Activated naive CD8-positive, alpha-beta T cell treated with anti-CD3 and anti-CD28 coated beads, Interleukin-2, amount 50 U/mL, for 24 hours (primary cell): ENCODE measurements at regions not wholly inside any gene's neighbourhood (a gene's known extent, or its start where the extent isn't known, plus 50 kb on each side); places are given as distances from the start of the nearest gene placed in this dataset.

Experiments
- ATAC-seq: fragments of 150-1000 bp; cut with Tn5 transposase; one replicate; pipeline ENCODE4 v1.10.0; 2021
- DNase-seq: peaks from one replicate; pipeline ENCODE4 v3.0.0; 2021
- H3K27ac Mint-ChIP-seq: one replicate; pipeline ENCODE4 v1.8.0; 2021; ENCODE audit warnings: mild to moderate bottlenecking, mixed read lengths
- H3K27me3 Mint-ChIP-seq: one replicate; pipeline ENCODE4 v1.8.0; 2021; ENCODE audit warnings: mixed read lengths
- H3K36me3 Mint-ChIP-seq: one replicate; pipeline ENCODE4 v1.8.0; 2021; ENCODE audit warnings: low read depth, mixed read lengths
- H3K4me1 Mint-ChIP-seq: one replicate; pipeline ENCODE4 v1.8.0; 2021; ENCODE audit warnings: mixed read lengths
- H3K4me3 Mint-ChIP-seq: one replicate; pipeline ENCODE4 v1.8.0; 2021; ENCODE audit warnings: mild to moderate bottlenecking, moderate library complexity, mixed read lengths
- H3K9me3 Mint-ChIP-seq: one replicate; pipeline ENCODE4 v1.8.0; 2021; ENCODE audit warnings: mixed read lengths

DNA sequence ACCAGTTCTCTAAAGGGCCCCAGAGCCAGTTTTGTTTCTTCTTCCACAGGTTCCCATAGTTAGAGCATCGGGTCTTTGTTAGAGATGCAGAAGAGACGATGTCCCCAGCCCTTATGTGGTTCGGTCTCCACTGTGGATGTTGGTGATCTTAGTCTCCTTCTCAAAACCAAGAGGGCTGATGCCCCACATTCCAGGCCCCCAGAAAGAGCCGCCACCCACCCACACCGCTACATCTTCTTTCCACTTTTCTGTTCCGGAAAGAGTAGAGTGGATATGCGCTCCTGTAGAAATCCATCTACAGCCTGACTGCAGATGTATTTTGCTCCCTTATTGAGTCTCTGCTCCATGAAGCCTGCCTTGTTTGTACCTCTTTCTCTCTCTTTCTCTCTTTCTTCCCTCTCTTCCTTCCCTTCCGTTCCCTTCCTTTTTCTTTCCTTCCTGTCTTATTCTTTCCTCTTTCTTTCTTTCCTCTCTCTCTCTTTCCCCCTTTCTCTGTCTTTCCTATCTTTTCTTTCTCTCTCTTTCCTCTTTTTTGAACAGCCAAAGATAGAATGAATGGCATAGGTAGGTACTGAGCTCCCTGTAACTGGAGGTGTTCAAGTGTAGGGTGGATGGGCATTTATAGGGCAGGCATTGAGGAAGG is 224.3 kb downstream of the SEC14L1 start:
- Mint-ChIP-seq H3K36me3 (no peaks in the 10 kb centered on the region), H3K9me3 (no peaks in the 10 kb centered on the region), H3K27ac (peak overlapping the region; percentile 18), H3K4me1 (peaks cover 48% of the 10 kb centered on the region), H3K27me3 (peaks cover 3% of the 10 kb centered on the region), H3K4me3 (no peak overlapping the region)
- DNase-seq = no peak
- ATAC-seq = no peak

DNA sequence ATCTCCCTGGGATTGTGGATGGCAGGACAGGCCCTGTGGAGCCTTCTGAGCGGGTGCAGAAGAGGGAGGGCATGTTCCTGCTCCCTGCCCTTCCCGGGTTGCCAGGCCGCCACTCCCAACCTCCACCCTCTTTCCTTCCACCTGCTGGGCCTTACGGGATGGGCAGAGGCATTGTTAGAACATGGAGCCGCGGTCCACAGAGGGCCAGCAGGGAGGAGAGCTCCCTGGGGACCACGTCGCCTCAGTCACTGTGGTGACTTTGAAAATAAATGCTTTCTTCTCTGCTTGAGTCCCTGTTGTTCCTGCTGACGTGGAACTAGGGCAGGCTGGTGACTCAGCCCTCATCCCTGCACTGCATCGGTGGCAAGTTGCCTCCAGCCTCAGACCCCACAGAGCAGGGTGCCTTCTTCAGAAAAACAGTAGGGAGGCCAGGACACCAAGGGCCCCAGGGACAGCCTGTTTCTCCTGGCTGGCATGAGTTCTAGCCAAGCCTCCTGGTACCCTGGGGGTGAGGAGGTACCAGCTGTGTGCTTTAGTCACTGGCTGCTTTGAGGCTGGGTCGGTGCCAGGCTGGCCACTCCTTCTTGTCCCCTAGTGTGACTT is 224.9 kb downstream of the SEC14L1 start:
- H3K4me3 Mint-ChIP-seq = no peak overlapping the region
- DNase-seq = no peak
- no peaks in the 10 kb centered on the region for H3K9me3 Mint-ChIP-seq
- H3K27ac Mint-ChIP-seq = peak overlapping the region; percentile 18
- ATAC-seq = peak; percentile 76
- H3K27me3 Mint-ChIP-seq = peaks cover 3% of the 10 kb centered on the region
- peaks cover 48% of the 10 kb centered on the region for H3K4me1 Mint-ChIP-seq
- H3K36me3 Mint-ChIP-seq = no peaks in the 10 kb centered on the region

DNA sequence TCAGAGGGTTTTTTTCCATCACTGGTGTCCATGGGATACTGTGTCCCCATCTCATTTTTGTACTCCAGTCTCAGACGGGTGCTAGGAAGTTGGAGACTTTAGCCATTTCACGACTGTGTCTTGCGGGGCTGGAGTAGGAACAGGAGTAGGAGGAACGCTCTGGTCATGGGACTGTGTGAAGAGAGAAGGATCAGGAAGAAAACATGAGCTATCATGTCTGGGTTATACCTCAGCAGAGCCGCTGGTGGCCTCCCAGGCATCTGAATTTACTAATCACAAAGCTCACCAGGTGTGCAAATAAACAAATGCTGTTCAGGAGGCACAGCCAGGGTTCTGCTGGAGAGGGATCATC is 225.4 kb downstream of the SEC14L1 start:
- Mint-ChIP-seq H3K4me1 (peaks cover 50% of the 10 kb centered on the region), H3K4me3 (no peak overlapping the region), H3K36me3 (no peaks in the 10 kb centered on the region), H3K27ac (no peak overlapping the region), H3K9me3 (no peaks in the 10 kb centered on the region), H3K27me3 (peaks cover 3% of the 10 kb centered on the region)
- DNase-seq (no peak), ATAC-seq (no peak)

DNA sequence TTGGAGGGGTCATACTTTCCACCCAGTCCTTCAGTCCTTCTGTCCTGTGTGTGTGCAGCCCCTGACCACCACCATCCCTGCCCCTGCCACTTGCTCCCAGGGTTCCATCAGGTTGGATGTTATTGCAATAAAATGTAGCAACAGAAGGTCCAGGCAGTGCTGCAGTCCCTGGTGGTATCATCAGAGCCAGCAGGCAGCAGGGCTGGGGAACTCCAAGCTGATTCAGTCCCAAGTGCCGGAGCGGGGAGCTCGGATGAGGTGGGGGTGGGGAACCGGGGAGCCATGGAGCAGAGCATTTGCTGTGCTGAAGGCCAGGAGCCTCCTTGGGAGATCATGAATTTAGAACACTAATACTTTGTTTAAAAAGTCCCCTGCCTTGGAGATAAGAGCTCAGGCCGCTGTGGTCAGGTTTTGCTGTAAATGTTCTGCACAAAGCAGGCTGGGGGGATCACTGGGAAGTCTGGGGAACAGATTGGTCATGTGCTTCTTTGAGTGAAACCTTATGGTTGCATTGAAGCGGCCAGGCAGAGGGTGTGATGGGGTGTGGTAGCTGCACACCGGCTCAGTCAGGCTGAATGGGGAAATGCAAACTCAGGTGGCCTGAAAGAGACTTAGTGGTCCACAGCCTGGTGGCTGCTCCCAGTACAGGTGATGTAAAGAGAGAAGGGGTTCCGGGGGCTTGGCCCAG is 225.9 kb downstream of the SEC14L1 start:
- no peak for ATAC-seq

DNA sequence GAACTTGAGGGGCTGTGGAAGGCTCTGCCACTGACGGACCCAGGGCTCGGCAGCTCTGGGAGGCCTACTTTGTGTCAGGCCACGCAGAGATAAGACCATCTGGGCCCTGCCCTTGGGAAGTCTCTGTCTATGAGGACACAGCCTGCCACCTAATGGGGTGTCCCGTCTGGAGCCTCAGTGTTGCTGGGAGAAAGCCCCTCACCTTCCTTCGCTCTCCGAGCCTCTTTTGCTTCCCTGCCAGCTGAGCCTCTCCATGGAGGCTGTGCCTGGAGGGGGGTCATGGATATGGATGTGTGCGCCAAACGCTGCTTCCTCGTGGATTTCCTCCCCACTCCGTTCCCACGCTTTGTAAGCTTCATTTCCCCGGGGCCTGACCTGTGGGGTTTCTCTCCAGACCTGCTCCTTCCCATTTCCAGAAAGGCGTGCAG is 228.8 kb downstream of the SEC14L1 start:
- H3K4me1 Mint-ChIP-seq = peaks cover 45% of the 10 kb centered on the region
- no peak for ATAC-seq
- H3K27me3 Mint-ChIP-seq = peaks cover 3% of the 10 kb centered on the region
- H3K36me3 Mint-ChIP-seq = no peaks in the 10 kb centered on the region
- DNase-seq = no peak
- no peak overlapping the region for H3K4me3 Mint-ChIP-seq
- no peaks in the 10 kb centered on the region for H3K9me3 Mint-ChIP-seq
- no peak overlapping the region for H3K27ac Mint-ChIP-seq

More for the DNA sequence above, 225.9 kb downstream of the SEC14L1 start:
- Mint-ChIP-seq H3K36me3 (no peaks in the 10 kb centered on the region), H3K9me3 (no peaks in the 10 kb centered on the region), H3K27ac (no peak overlapping the region), H3K27me3 (peaks cover 3% of the 10 kb centered on the region), H3K4me3 (no peak overlapping the region), H3K4me1 (peaks cover 52% of the 10 kb centered on the region)
- no peak for DNase-seq

DNA sequence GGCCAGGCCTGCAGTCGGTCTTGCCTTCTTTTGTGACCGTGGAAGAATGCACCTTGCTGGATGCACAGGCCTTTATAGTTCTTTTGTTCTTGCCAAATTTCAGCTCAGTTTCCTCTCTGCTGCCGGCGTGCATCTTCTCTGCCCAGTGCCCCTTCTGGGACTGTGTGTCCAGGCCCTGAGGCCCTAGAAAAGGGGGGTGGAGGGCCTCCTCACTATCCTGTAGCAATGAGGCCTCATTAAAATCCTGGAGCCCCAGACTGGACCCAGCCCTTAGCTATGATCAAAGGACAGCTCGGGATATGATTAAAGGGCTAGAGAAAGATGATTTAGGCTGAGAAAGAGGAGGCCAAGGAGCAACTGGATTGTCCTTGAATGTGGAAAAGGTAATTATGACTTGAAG is 229.8 kb downstream of the SEC14L1 start:
- no peaks in the 10 kb centered on the region for H3K36me3 Mint-ChIP-seq
- H3K4me1 Mint-ChIP-seq = peaks cover 45% of the 10 kb centered on the region
- no peak overlapping the region for H3K27ac Mint-ChIP-seq
- DNase-seq = no peak
- ATAC-seq = no peak
- H3K27me3 Mint-ChIP-seq = no peaks in the 10 kb centered on the region
- H3K4me3 Mint-ChIP-seq = no peak overlapping the region
- H3K9me3 Mint-ChIP-seq = no peaks in the 10 kb centered on the region

DNA sequence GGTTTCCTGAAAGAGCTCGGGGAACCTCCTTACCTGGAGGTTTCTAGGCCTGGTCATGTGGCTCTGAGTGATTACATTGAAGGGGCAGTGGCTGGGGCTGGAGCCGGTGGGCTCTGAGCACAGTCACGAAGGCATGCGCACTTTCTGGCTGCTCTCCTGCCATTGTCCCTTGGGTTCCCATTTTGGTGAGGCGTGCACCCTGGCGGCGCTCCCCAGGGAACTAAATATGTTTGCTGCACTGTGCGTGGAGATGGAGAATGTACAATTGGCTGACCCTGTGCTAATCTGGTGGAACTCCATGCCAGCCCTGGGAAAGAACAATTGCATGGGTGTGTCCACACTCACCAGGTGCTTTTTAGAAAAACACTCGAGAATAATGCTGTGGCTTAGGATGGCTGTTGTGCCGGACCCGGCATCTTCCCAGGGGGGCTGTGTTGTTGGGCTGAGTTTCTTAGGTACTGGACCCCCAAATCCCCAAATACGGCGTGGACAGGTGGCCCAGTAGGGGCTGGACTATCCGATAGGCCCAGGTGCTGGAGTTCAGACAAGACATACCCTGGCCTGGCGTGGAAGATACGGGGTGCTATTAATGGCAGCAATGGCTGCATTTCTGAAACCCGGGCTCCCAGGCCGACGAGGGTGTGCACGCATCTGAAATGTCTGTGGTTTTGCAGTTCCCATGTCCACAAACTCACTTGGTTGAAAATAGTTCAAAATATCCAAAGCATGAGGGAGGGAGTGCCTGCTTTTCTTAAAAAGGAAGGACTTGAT is 230.5 kb downstream of the SEC14L1 start:
- Mint-ChIP-seq H3K27me3 (no peaks in the 10 kb centered on the region), H3K36me3 (no peaks in the 10 kb centered on the region), H3K9me3 (no peaks in the 10 kb centered on the region), H3K27ac (no peak overlapping the region), H3K4me1 (peaks cover 45% of the 10 kb centered on the region), H3K4me3 (no peak overlapping the region)
- ATAC-seq = no peak
- DNase-seq = no peak

DNA sequence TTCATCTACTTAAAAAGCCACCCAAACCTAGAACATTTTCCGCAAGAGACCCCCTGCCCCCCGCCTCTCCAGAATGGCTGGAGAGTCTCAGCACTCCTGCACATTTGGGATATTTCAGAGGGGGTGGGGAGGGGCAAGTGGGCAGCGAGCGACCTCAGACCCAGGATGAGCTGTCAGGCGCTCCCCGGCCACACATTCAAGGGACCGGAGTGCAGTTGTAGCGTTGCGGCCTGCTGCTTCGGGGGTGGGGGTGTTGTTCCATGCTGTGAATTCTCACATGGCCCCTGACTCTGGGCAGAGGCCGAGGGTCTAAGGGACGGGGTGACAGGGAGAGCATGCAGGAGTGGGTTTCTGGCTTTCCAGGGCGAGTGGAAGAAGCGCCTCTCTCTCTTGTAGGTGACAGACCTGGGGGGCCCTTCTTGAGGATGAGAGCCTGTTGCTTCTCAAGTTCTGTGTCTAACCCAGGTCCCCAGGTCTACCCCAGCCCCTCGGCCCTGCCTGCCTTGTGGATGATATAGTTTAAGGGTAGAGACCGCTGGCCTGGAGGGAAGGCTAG is 231.2 kb downstream of the SEC14L1 start:
- DNase-seq (no peak), ATAC-seq (no peak)

DNA sequence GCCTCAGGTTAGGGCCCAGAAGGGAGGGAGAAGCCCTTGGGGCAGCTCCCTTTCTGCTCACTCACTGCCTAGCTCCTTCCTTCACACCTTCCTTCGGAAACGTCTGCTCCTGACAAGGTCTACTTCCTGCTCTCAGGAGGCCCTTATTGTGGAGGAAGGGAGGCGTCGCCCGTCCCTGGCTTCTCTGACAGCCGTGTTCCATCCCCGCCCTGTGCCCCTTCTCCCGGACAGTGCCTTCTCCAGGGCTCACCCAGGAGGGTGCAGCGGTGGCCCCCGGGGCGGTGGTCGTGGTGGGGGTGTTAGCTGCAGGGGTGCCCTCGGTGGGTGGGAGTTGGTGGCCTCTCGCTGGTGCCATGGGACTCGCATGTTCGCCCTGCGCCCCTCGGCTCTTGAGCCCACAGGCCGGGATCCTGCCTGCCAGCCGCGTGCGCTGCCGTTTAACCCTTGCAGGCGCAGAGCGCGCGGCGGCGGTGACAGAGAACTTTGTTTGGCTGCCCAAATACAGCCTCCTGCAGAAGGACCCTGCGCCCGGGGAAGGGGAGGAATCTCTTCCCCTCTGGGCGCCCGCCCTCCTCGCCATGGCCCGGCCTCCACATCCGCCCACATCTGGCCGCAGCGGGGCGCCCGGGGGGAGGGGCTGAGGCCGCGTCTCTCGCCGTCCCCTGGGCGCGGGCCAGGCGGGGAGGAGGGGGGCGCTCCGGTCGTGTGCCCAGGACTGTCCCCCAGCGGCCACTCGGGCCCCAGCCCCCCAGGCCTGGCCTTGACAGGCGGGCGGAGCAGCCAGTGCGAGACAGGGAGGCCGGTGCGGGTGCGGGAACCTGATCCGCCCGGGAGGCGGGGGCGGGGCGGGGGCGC is 231.9 kb downstream of the SEC14L1 start:
- Mint-ChIP-seq H3K9me3 (no peaks in the 10 kb centered on the region), H3K27ac (no peak overlapping the region), H3K4me3 (peak overlapping the region; percentile 57), H3K27me3 (no peaks in the 10 kb centered on the region), H3K36me3 (no peaks in the 10 kb centered on the region), H3K4me1 (peaks cover 50% of the 10 kb centered on the region)
- ATAC-seq (peak; percentile 5), DNase-seq (peak; percentile 67)

More for the DNA sequence above, 231.2 kb downstream of the SEC14L1 start:
- Mint-ChIP-seq H3K4me1 (peaks cover 46% of the 10 kb centered on the region), H3K27me3 (no peaks in the 10 kb centered on the region), H3K4me3 (peak overlapping the region; percentile 57), H3K27ac (no peak overlapping the region), H3K36me3 (no peaks in the 10 kb centered on the region), H3K9me3 (no peaks in the 10 kb centered on the region)

DNA sequence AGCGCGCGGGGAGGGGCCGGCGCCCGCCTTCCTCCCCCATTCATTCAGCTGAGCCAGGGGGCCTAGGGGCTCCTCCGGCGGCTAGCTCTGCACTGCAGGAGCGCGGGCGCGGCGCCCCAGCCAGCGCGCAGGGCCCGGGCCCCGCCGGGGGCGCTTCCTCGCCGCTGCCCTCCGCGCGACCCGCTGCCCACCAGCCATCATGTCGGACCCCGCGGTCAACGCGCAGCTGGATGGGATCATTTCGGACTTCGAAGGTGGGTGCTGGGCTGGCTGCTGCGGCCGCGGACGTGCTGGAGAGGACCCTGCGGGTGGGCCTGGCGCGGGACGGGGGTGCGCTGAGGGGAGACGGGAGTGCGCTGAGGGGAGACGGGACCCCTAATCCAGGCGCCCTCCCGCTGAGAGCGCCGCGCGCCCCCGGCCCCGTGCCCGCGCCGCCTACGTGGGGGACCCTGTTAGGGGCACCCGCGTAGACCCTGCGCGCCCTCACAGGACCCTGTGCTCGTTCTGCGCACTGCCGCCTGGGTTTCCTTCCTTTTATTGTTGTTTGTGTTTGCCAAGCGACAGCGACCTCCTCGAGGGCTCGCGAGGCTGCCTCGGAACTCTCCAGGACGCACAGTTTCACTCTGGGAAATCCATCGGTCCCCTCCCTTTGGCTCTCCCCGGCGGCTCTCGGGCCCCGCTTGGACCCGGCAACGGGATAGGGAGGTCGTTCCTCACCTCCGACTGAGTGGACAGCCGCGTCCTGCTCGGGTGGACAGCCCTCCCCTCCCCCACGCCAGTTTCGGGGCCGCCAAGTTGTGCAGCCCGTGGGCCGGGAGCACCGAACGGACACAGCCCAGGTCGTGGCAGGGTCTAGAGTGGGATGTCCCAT is 232.8 kb downstream of the SEC14L1 start:
- Mint-ChIP-seq H3K27me3 (no peaks in the 10 kb centered on the region), H3K4me3 (peak overlapping the region; percentile 89), H3K4me1 (peaks cover 58% of the 10 kb centered on the region), H3K27ac (no peak overlapping the region), H3K9me3 (no peaks in the 10 kb centered on the region), H3K36me3 (no peaks in the 10 kb centered on the region)
- ATAC-seq = peak; percentile 5
- no peak for DNase-seq

DNA sequence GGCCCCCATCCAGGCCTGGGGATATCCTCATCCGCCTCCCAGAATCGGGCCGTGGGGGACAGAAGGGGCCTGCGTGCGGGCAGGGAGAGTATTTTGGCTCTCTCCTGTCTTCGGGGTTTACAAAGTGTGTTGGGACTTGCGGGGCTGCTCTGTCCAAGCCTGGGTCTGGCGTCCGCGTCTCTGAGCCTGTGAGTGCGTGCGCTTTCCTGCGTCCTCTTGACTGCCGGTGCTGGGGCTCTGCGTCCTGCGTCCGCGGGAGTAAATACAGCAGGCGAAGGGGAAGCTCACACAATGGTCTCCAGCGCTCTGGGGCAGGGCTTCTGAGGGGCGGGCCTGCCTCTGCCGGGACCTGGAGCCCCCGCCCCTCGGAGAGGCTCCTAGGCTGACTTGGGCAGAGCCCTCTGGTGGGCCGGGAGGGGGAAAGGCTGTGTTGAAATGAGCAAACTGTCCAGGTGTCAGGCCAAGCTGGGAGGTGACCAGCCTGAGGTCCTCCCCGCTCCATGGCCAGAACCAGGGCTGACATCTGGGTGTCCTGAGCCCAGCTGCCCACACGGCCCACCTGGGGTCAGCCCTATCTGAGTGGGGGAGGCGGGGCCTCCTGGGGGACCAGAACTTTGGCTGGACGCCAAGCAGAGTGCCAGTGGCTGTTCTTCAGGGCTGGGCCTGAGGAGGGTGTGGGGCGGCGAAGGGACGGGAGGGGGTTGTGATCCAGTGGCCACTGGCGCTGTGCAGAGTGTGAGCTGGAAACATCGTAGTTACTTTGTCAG is 233.6 kb downstream of the SEC14L1 start:
- H3K27ac Mint-ChIP-seq = peak overlapping the region; percentile 77
- H3K4me1 Mint-ChIP-seq = peaks cover 58% of the 10 kb centered on the region
- DNase-seq (peak; percentile 77), ATAC-seq (peak; percentile 75)
- no peaks in the 10 kb centered on the region for H3K9me3 Mint-ChIP-seq
- no peaks in the 10 kb centered on the region for H3K27me3 Mint-ChIP-seq
- H3K36me3 Mint-ChIP-seq = no peaks in the 10 kb centered on the region
- H3K4me3 Mint-ChIP-seq = peak overlapping the region; percentile 89

DNA sequence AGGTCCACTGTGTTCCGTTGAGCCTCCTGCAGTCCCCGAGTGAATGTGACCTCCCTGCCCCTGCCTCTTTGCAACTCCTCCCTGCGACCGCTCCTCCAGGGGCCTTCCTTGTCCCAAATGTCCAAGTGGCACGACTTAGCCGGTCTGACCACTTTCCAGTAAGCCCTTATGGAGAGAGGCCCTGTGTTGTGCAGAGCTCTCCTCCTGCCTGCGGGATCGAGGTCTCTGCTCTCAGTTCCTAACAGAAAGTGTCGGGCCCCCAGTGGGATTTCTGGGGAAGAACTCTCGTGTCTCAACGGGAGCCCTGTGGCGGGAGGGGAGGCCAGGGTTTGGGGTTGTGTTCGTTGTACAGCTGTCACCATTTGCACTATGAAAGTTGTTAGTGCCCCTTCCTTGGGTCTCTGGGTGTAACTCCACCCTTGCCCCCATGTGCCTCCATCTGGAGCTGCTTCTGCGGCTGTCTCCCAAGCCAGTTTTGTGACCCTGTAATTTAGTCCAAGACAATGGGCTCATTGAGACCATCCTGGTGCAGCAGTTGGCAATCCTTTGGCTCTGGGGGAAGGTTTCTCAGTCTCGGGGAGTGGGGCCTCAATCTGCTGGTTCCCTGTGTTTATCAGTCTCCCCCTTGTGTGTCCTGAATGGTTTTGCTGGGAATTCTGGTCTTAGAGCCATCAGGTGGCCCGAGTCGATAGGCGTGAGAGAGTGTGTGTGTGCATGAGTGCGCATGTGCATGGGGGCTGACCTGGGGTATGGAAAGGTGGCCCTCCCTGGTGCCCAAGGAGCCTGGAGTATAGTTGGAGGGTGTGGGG is 234.5 kb downstream of the SEC14L1 start:
- peak overlapping the region; percentile 89 for H3K4me3 Mint-ChIP-seq
- no peak for ATAC-seq
- H3K27me3 Mint-ChIP-seq = no peaks in the 10 kb centered on the region
- H3K36me3 Mint-ChIP-seq = no peaks in the 10 kb centered on the region
- DNase-seq = no peak
- H3K27ac Mint-ChIP-seq = peak overlapping the region; percentile 77
- H3K9me3 Mint-ChIP-seq = no peaks in the 10 kb centered on the region
- peaks cover 63% of the 10 kb centered on the region for H3K4me1 Mint-ChIP-seq
